Gastroesophageal sphincter (tissue), 4 donors: ENCODE measurements at regions not wholly inside any gene's neighbourhood (a gene's known extent, or its start where the extent isn't known, plus 50 kb on each side); places are given as distances from the start of the nearest gene placed in this dataset.

Experiments
- ATAC-seq: fragments of 150-250 bp; one replicate; pipeline ENCODE4 v1.9.1; 2016; ENCODE audit warnings: mild to moderate bottlenecking, moderate library complexity
- H3K27ac ChIP-seq, 4 donors: fragments of 200-600 bp; sonication (generic) in 3 of 4; 1 replicate in 3 of 4; 2 replicates in 1 of 4; pipeline ENCODE4 v1.5.1; 2016 to 2019
- H3K27me3 ChIP-seq: fragments of 200-600 bp; sonication (generic); one replicate; pipeline ENCODE4 v1.5.1; 2019
- H3K36me3 ChIP-seq, 2 donors: fragments of 200-600 bp; sonication (generic); one replicate each; pipeline ENCODE4 v1.5.1; 2019; ENCODE audit warnings: control low read depth in 1 of 2
- H3K4me1 ChIP-seq, 3 donors: fragments of 200-600 bp; sonication (generic); 1 replicate in 2 of 3; 2 replicates in 1 of 3; pipeline ENCODE4 v1.5.1; 2016 to 2019; ENCODE audit warnings: control low read depth in 2 of 3
- H3K4me3 ChIP-seq, 2 donors: fragments of 200-600 bp; sonication (generic); one replicate each; pipeline ENCODE4 v1.5.1; 2019; ENCODE audit warnings: mild to moderate bottlenecking in 1 of 2, moderate library complexity in 1 of 2
- H3K9me3 ChIP-seq, 3 donors: fragments of 200-600 bp; sonication (generic); one replicate each; pipeline ENCODE4 v1.5.1; 2017 to 2019; ENCODE audit warnings: control low read depth in 2 of 3
- CTCF ChIP-seq, 4 experiments: fragments of 200-600 bp in 2 of 4; fragments of 450-650 bp in 2 of 4; sonication (generic) in 1 of 4; IDR thresholded peaks; one replicate each; pipeline ENCODE4 v1.5.1; 2017 to 2019; ENCODE audit warnings: antibody characterized with exemption in 4 of 4, mild to moderate bottlenecking in 2 of 4, moderate library complexity in 2 of 4
- EP300 ChIP-seq: sonication (generic); formaldehyde crosslinking; IDR thresholded peaks from one replicate; pipeline ENCODE4 v1.6.1; 2017; ENCODE audit warnings: antibody characterized with exemption, mild to moderate bottlenecking
- POLR2A ChIP-seq, 2 donors: fragments of 450-650 bp; IDR thresholded peaks; one replicate each; pipeline ENCODE4 v1.6.1; 2017; ENCODE audit warnings: antibody characterized with exemption in 2 of 2, mild to moderate bottlenecking in 2 of 2, moderate library complexity in 1 of 2
- POLR2AphosphoS5 ChIP-seq: sonication (generic); formaldehyde crosslinking; IDR thresholded peaks from one replicate; pipeline ENCODE4 v1.6.1; 2017; ENCODE audit warnings: antibody characterized with exemption
- WGBS, 2 donors: methylation state at CpG; one replicate each; pipeline ENCODE4 v1.1.5; 2018; ENCODE audit warnings: low coverage in 1 of 2; 5-methylcytosine and 5-hydroxymethylcytosine counted together

DNA sequence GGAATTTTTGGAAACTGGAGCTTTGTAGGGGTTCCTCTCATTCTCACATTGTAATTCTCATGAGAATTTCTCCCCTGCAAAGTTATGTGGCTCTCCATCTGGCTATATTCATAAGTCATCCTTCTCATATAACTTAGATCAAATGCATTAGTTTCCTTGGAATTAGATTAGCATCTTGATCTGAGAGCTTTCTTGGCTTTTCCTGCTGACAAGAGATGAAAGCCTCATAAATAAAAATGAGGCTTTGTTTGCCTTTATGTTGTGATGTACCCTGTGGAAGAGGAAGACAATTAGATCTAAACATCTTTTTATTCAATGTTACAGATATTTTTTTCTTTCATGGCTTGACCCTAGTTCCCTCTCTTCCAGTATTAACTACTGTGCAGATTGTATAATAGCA lies 165.4 kb upstream of the ZPLD1 start:
- Histone ChIP-seq H3K36me3 (no peaks in the 10 kb centered on the region), H3K27ac (no peak overlapping the region), H3K9me3 (no peaks in the 10 kb centered on the region), H3K4me3 (no peak overlapping the region), H3K27me3 (no peaks in the 10 kb centered on the region), H3K4me1 (no peaks in the 10 kb centered on the region)
- TF ChIP-seq POLR2AphosphoS5 = no peak
- ATAC-seq = no peak

DNA sequence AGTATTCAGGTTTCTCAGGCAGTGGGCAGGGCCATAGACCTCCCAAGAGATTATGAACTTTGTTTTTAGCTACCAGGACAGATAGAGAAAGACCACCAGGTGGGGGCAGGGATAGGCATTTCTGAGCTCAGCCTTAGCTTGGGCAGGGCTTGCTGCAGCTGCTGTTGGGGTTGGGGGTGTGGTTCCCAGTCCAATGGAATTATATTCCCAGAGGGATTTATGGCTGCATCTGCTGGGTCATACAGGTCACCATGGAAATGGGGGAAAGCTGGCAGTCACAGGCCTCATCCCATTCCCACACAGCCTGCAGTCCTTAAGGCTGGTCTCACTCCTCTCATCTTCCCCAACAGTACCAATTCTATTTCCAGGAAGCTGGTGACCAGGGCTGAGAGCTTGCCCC lies 144.6 kb upstream of the ZPLD1 start:
- Histone ChIP-seq H3K4me1 (no peaks in the 10 kb centered on the region), H3K27ac (no peak overlapping the region), H3K27me3 (no peaks in the 10 kb centered on the region), H3K36me3 (no peaks in the 10 kb centered on the region), H3K9me3 (peaks cover 0 to 21% (median 0%) of the 10 kb centered on the region in 3 donors), H3K4me3 (no peak overlapping the region)
- no peak for ATAC-seq
- TF ChIP-seq CTCF (IDR thresholded peaks at IDR 0.05) (no peak), EP300 (no peak)

DNA sequence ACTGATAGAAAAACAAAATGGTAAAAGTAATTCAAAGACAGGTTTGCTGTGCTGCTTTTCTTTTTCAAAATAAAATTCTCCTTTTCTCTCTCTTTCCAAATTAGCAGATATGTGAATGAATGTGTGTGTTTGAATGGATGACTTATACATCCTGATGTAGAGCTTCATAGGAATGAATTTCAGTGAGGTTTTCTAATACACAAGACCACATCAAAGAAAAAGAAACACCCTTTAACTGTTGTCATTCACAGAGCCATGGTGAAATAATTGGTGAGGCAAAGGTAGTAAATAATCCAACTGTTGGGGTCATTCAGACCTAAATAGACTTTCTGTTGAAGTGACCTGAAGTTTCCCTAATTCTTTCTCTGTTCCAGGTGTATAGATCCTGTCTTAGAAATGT lies 139.1 kb upstream of the ZPLD1 start:
- TF ChIP-seq POLR2AphosphoS5 = no peak
- TF ChIP-seq POLR2A (IDR thresholded peaks at IDR 0.05) = no peak
- TF ChIP-seq CTCF (IDR thresholded peaks at IDR 0.05) = no peak
- TF ChIP-seq EP300 = no peak

DNA sequence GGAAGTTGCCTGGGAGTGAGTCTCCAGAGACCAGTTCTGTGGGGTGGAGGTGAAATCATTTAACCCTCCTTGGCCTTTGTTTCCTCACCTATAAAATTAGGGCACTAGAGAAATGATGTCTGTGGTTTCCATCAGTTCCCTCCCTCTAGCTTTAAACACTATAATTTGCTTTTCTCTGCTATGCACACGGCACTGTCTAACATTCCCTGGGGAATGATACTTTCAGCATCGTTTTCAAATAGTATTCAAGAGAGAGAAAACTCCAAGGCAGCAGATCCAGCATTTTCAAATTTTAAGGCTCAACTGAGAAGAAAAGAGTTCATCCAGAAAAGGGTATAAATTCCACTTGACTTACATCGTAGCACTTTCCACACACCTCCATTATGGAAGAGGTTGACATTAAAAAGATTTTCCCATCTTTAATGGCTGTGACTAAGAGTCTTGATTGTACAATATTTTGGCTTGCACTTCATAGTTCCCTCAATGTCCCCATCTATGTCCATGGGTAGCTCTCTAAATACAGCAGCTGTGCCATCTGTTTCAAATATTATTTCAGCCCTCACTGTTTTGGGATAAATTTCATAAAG lies 137.7 kb upstream of the ZPLD1 start:
- Histone ChIP-seq H3K27ac (no peak overlapping the region), H3K9me3 (no peaks in the 10 kb centered on the region), H3K27me3 (no peaks in the 10 kb centered on the region), H3K36me3 (no peaks in the 10 kb centered on the region), H3K4me1 (no peaks in the 10 kb centered on the region), H3K4me3 (no peak overlapping the region)
- no peak for ATAC-seq
- TF ChIP-seq EP300 (no peak), POLR2A (IDR thresholded peaks at IDR 0.05) (no peak), CTCF (IDR thresholded peaks at IDR 0.05) (no peak), POLR2AphosphoS5 (no peak)
- WGBS, 2 donors = 55 to 100% methylated on average over 1 to 3 of the region's 3 CpGs

More for the DNA sequence above, 139.1 kb upstream of the ZPLD1 start:
- ATAC-seq = no peak
- Histone ChIP-seq H3K9me3 (no peaks in the 10 kb centered on the region), H3K36me3 (no peaks in the 10 kb centered on the region), H3K27ac (no peak overlapping the region), H3K4me1 (no peaks in the 10 kb centered on the region), H3K27me3 (no peaks in the 10 kb centered on the region), H3K4me3 (no peak overlapping the region)

- H3K4me1 ChIP-seq = no peaks in the 10 kb centered on the region
- H3K36me3 ChIP-seq = no peaks in the 10 kb centered on the region
- H3K9me3 ChIP-seq = no peaks in the 10 kb centered on the region
- no peak overlapping the region for H3K27ac ChIP-seq
- no peak overlapping the region for H3K4me3 ChIP-seq
- H3K27me3 ChIP-seq = no peaks in the 10 kb centered on the region
- ATAC-seq = no peak
- 86 to 93% methylated on average over 3 of the region's 3 CpGs for WGBS, 2 donors
- no peak for TF ChIP-seq EP300
- TF ChIP-seq POLR2A (IDR thresholded peaks at IDR 0.05) = no peak
- no peak for TF ChIP-seq CTCF (IDR thresholded peaks at IDR 0.05)
- no peak for TF ChIP-seq POLR2AphosphoS5
Measured at GRCh38 chr3:102299125-102299877, 135.5 kb upstream of the ZPLD1 start.
